ENCODE measurements at regions not wholly inside any gene's neighbourhood (a gene's known extent, or its start where the extent isn't known, plus 50 kb on each side); places are given as distances from the start of the nearest gene placed in this dataset.

- TF ChIP-seq CTCF (conservative IDR thresholded peaks at IDR 0.05; ENCODE audit: low read length): no peak
- no peak for TF ChIP-seq EZH2phosphoT487 (IDR thresholded peaks at IDR 0.05; ENCODE audit: borderline replicate concordance)
- Histone ChIP-seq H3K36me3 (ENCODE audit: insufficient read depth, low read length) (no peaks in the 10 kb centered on the region), H3K9ac (ENCODE audit: low read depth, low read length, poor library complexity, severe bottlenecking) (no peak overlapping the region), H2AFZ (ENCODE audit: low read length) (no peak overlapping the region), H3K9me3 (ENCODE audit: insufficient read depth, low read depth, low read length) (no peaks in the 10 kb centered on the region), H3K4me1 (ENCODE audit: insufficient read depth, low read length, poor library complexity, severe bottlenecking) (no peaks in the 10 kb centered on the region), H3K9me2 (replicated peaks; ENCODE audit: low read depth, low read length) (no peaks in the 10 kb centered on the region), H3K4me3 (ENCODE audit: low read length, poor library complexity, severe bottlenecking) (no peak overlapping the region), H3K79me2 (ENCODE audit: insufficient read depth, low read length) (no peaks in the 10 kb centered on the region), H3K27me3 (ENCODE audit: insufficient read depth, low read length, poor library complexity, severe bottlenecking) (no peaks in the 10 kb centered on the region), H3K4me2 (ENCODE audit: low read depth, low read length, poor library complexity, severe bottlenecking) (no peak overlapping the region), H3F3A (ENCODE audit: low read depth) (no peaks in the 10 kb centered on the region), H4K20me1 (ENCODE audit: insufficient read depth, low read length, poor library complexity, severe bottlenecking) (no peaks in the 10 kb centered on the region)
These were observed 505.4 kb downstream of the SUCLG1 start for GRCh38 chr2:83953697-83954096.

- Histone ChIP-seq H4K20me1 (ENCODE audit: insufficient read depth, low read length, poor library complexity, severe bottlenecking) (no peaks in the 10 kb centered on the region), H3K9me3 (ENCODE audit: insufficient read depth, low read depth, low read length) (no peaks in the 10 kb centered on the region), H3K9me2 (replicated peaks; ENCODE audit: low read depth, low read length) (no peaks in the 10 kb centered on the region), H3K36me3 (ENCODE audit: insufficient read depth, low read length) (no peaks in the 10 kb centered on the region), H3K4me1 (ENCODE audit: insufficient read depth, low read length, poor library complexity, severe bottlenecking) (no peaks in the 10 kb centered on the region), H3K9ac (ENCODE audit: low read depth, low read length, poor library complexity, severe bottlenecking) (no peak overlapping the region), H3K4me2 (ENCODE audit: low read depth, low read length, poor library complexity, severe bottlenecking) (no peak overlapping the region), H3K4me3 (ENCODE audit: low read length, poor library complexity, severe bottlenecking) (no peak overlapping the region), H3F3A (ENCODE audit: low read depth) (no peaks in the 10 kb centered on the region), H2AFZ (ENCODE audit: low read length) (no peak overlapping the region), H3K27me3 (ENCODE audit: insufficient read depth, low read length, poor library complexity, severe bottlenecking) (no peaks in the 10 kb centered on the region), H3K79me2 (ENCODE audit: insufficient read depth, low read length) (no peaks in the 10 kb centered on the region)
- TF ChIP-seq CTCF (conservative IDR thresholded peaks at IDR 0.05; ENCODE audit: low read length) (no peak), EZH2phosphoT487 (IDR thresholded peaks at IDR 0.05; ENCODE audit: borderline replicate concordance) (no peak)
These were observed 507.6 kb downstream of the SUCLG1 start for GRCh38 chr2:83951378-83951947.

DNA sequence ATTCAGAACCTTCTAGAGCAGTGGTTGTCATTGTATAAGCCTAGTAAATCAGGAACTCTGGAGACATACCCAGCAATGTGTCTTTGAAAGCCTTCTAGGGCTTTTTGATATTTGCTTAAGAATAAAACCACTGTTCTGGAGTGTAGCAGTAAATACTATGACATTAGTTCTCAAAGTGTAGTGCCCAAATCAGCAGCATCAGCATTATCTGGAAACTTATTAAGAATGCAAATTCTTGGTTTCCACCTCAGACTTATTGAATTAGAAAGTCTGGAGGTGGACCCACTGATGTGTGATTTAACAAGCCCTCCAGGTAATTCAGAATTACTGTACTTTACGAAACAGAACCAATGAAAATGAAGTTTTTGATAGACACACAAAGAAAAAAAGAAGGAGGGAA lies 509.7 kb downstream of the SUCLG1 start:
- Histone ChIP-seq H3K9me3 (ENCODE audit: insufficient read depth, low read depth, low read length) (no peaks in the 10 kb centered on the region), H3K79me2 (ENCODE audit: insufficient read depth, low read length) (no peaks in the 10 kb centered on the region), H2AFZ (ENCODE audit: low read length) (no peak overlapping the region), H3K9me2 (replicated peaks; ENCODE audit: low read depth, low read length) (no peaks in the 10 kb centered on the region), H3K4me1 (ENCODE audit: insufficient read depth, low read length, poor library complexity, severe bottlenecking) (no peaks in the 10 kb centered on the region), H3K27me3 (ENCODE audit: insufficient read depth, low read length, poor library complexity, severe bottlenecking) (no peaks in the 10 kb centered on the region), H3K9ac (ENCODE audit: low read depth, low read length, poor library complexity, severe bottlenecking) (no peak overlapping the region), H3K4me2 (ENCODE audit: low read depth, low read length, poor library complexity, severe bottlenecking) (no peak overlapping the region), H4K20me1 (ENCODE audit: insufficient read depth, low read length, poor library complexity, severe bottlenecking) (no peaks in the 10 kb centered on the region), H3F3A (ENCODE audit: low read depth) (no peaks in the 10 kb centered on the region), H3K36me3 (ENCODE audit: insufficient read depth, low read length) (no peaks in the 10 kb centered on the region), H3K4me3 (ENCODE audit: low read length, poor library complexity, severe bottlenecking) (no peak overlapping the region)
- TF ChIP-seq EZH2phosphoT487 (IDR thresholded peaks at IDR 0.05; ENCODE audit: borderline replicate concordance): no peak
- no peak for TF ChIP-seq CTCF (conservative IDR thresholded peaks at IDR 0.05; ENCODE audit: low read length)

Data from Loucy (cell line).